Sigmoid colon (tissue), 4 donors: ENCODE measurements at regions not wholly inside any gene's neighbourhood (a gene's known extent, or its start where the extent isn't known, plus 50 kb on each side); places are given as distances from the start of the nearest gene placed in this dataset.

ENCODE experiments used
- POLR2A ChIP-seq, 2 donors: fragments of 450-650 bp; IDR thresholded peaks; one replicate each; pipeline ENCODE4 v1.6.1; 2016; ENCODE audit warnings: antibody characterized with exemption in 2 of 2, mild to moderate bottlenecking in 2 of 2, moderate library complexity in 2 of 2
- POLR2AphosphoS5 ChIP-seq, 4 donors: sonication (generic); formaldehyde crosslinking; IDR thresholded peaks; one replicate each; pipeline ENCODE4 v1.6.1; 2017; ENCODE audit warnings: antibody characterized with exemption in 4 of 4
- TF ChIP-seq, protein P1 (sequence below), 4 experiments: fragments of 450-650 bp in 3 of 4; fragments of 200-600 bp in 1 of 4; IDR thresholded peaks; one replicate each; pipeline ENCODE4 v1.5.1; 2016 to 2019; ENCODE audit warnings: antibody characterized with exemption in 4 of 4, mild to moderate bottlenecking in 3 of 4, moderate library complexity in 2 of 4

- no peak for TF ChIP-seq POLR2A (IDR thresholded peaks at IDR 0.05)
- TF ChIP-seq POLR2AphosphoS5 (IDR thresholded peaks at IDR 0.05), result no peak
- TF ChIP-seq, protein P1, sequence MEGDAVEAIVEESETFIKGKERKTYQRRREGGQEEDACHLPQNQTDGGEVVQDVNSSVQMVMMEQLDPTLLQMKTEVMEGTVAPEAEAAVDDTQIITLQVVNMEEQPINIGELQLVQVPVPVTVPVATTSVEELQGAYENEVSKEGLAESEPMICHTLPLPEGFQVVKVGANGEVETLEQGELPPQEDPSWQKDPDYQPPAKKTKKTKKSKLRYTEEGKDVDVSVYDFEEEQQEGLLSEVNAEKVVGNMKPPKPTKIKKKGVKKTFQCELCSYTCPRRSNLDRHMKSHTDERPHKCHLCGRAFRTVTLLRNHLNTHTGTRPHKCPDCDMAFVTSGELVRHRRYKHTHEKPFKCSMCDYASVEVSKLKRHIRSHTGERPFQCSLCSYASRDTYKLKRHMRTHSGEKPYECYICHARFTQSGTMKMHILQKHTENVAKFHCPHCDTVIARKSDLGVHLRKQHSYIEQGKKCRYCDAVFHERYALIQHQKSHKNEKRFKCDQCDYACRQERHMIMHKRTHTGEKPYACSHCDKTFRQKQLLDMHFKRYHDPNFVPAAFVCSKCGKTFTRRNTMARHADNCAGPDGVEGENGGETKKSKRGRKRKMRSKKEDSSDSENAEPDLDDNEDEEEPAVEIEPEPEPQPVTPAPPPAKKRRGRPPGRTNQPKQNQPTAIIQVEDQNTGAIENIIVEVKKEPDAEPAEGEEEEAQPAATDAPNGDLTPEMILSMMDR (IDR thresholded peaks at IDR 0.05), result no peak
Measured at GRCh38 chr18:57234346-57234745, 87.5 kb downstream of the BOD1L2 start.
